ENCODE measurements at regions not wholly inside any gene's neighbourhood (a gene's known extent, or its start where the extent isn't known, plus 50 kb on each side); places are given as distances from the start of the nearest gene placed in this dataset.

GRCh38 chr13:60261432-60262351, 98.0 kb upstream of the DIAPH3 start:
- TF ChIP-seq BHLHE40 (IDR thresholded peaks at IDR 0.05; ENCODE audit: low read depth, low read length) (no peak), POLR2A (IDR thresholded peaks at IDR 0.05; ENCODE audit: low read length) (no peak), PBX3 (IDR thresholded peaks at IDR 0.05) (no peak), RCOR1 (IDR thresholded peaks at IDR 0.05; ENCODE audit: low read depth, low read length) (no peak), MAFK (IDR thresholded peaks at IDR 0.05; ENCODE audit: partially characterized antibody) (no peak), KDM5A (IDR thresholded peaks at IDR 0.05) (no peak)
- TF ChIP-seq, protein P1, sequence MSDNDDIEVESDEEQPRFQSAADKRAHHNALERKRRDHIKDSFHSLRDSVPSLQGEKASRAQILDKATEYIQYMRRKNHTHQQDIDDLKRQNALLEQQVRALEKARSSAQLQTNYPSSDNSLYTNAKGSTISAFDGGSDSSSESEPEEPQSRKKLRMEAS (IDR thresholded peaks at IDR 0.05): no peak
- TF ChIP-seq, protein P2, sequence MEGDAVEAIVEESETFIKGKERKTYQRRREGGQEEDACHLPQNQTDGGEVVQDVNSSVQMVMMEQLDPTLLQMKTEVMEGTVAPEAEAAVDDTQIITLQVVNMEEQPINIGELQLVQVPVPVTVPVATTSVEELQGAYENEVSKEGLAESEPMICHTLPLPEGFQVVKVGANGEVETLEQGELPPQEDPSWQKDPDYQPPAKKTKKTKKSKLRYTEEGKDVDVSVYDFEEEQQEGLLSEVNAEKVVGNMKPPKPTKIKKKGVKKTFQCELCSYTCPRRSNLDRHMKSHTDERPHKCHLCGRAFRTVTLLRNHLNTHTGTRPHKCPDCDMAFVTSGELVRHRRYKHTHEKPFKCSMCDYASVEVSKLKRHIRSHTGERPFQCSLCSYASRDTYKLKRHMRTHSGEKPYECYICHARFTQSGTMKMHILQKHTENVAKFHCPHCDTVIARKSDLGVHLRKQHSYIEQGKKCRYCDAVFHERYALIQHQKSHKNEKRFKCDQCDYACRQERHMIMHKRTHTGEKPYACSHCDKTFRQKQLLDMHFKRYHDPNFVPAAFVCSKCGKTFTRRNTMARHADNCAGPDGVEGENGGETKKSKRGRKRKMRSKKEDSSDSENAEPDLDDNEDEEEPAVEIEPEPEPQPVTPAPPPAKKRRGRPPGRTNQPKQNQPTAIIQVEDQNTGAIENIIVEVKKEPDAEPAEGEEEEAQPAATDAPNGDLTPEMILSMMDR (IDR thresholded peaks at IDR 0.05): no peak

All from A549 (cell line).